Stimulated activated CD8-positive, alpha-beta memory T cell treated with anti-CD3 and anti-CD28 coated beads, Interleukin-15, amount 100 ng/mL, for 48 hours (primary cell): ENCODE measurements at regions not wholly inside any gene's neighbourhood (a gene's known extent, or its start where the extent isn't known, plus 50 kb on each side); places are given as distances from the start of the nearest gene placed in this dataset.
A peak's percentile ranks its signal among the peaks of the same experiment; 100 is the strongest.

Source experiments
- DNase-seq, 2 donors: peaks; one replicate each; pipeline ENCODE4 v3.0.0-alpha.2; 2020; ENCODE audit warnings: low read depth in 2 of 2

GRCh38 chr10:44326474-44327030 lies 58.3 kb downstream of the CXCL12 start:
- DNase-seq: no peak

- DNase-seq: no peak
Measured at GRCh38 chr10:44325596-44326307, 59.1 kb downstream of the CXCL12 start.

GRCh38 chr10:44325157-44325556 lies 59.7 kb downstream of the CXCL12 start:
- no peak for DNase-seq

GRCh38 chr10:44323838-44324237 lies 61.1 kb downstream of the CXCL12 start:
- DNase-seq: no peak

- DNase-seq: no peak
Measured at GRCh38 chr10:44322137-44322536, 62.8 kb downstream of the CXCL12 start.

GRCh38 chr10:44320756-44321155 lies 64.1 kb downstream of the CXCL12 start:
- DNase-seq: no peak

- DNase-seq: no peak
Measured at GRCh38 chr10:44317856-44318255, 67.0 kb downstream of the CXCL12 start.

GRCh38 chr10:44316922-44317215 lies 68.0 kb downstream of the CXCL12 start:
- DNase-seq: no peak

GRCh38 chr10:44316187-44316921 lies 68.5 kb downstream of the CXCL12 start:
- DNase-seq: no peak

- no peak for DNase-seq
Measured at GRCh38 chr10:44314802-44315460, 70.0 kb downstream of the CXCL12 start.

GRCh38 chr10:44313761-44314165 lies 71.1 kb downstream of the CXCL12 start:
- DNase-seq: no peak

- no peak for DNase-seq
Measured at GRCh38 chr10:44312401-44312800, 72.5 kb downstream of the CXCL12 start.

GRCh38 chr10:44311563-44312051 lies 73.3 kb downstream of the CXCL12 start:
- no peak for DNase-seq

GRCh38 chr10:44310762-44311562 lies 73.9 kb downstream of the CXCL12 start:
- peak; percentile 56 to 61 for DNase-seq

- no peak for DNase-seq
Measured at GRCh38 chr10:44309939-44310761, 74.7 kb downstream of the CXCL12 start.

GRCh38 chr10:44309361-44309760 lies 75.5 kb downstream of the CXCL12 start:
- DNase-seq: no peak

- no peak for DNase-seq
Measured at GRCh38 chr10:44308935-44309334, 76.0 kb downstream of the CXCL12 start.

GRCh38 chr10:44307691-44308090 lies 77.2 kb downstream of the CXCL12 start:
- no peak for DNase-seq

- DNase-seq: no peak
Measured at GRCh38 chr10:44306762-44307161, 78.1 kb downstream of the CXCL12 start.

GRCh38 chr10:44306147-44306710 lies 78.7 kb downstream of the CXCL12 start:
- DNase-seq: no peak
